ENCODE measurements at regions not wholly inside any gene's neighbourhood (a gene's known extent, or its start where the extent isn't known, plus 50 kb on each side); places are given as distances from the start of the nearest gene placed in this dataset.

GRCh38 chr3:178900029-178900646, 171.5 kb downstream of the ZMAT3 start:
- in situ Hi-C loops (cut with HindIII; ENCODE audit: low pct_unique_long_range_greater_than_20kb, low sequenced_read_pairs), result no loop called here
- H3K4me3 ChIP-seq (ENCODE audit: low read depth in 2 of 2, low read length in 2 of 2), result no peak overlapping the region
- no TSS peak for BruUV-seq (replicated peaks)
- CTCF ChIA-PET, result interaction anchor here (0.7 kb wide), 1 partner anchor 98 kb away, joined by 3 read pairs; no protein-coding TSS in a partner anchor
- no peak for DNase-seq (ENCODE audit: low read depth, low spot score)
- H3K36me3 ChIP-seq (ENCODE audit: control insufficient read depth, insufficient read depth, low read length), result no peaks in the 10 kb centered on the region
- intact Hi-C loops (cut with micrococcal nuclease; ENCODE audit: unreplicated experiment), result no loop called here
- H3K27ac ChIP-seq (ENCODE audit: low read length), result no peak overlapping the region
- POLR2A ChIA-PET, result no interaction called here
- H3K27me3 ChIP-seq (ENCODE audit: control insufficient read depth, insufficient read depth, low read length), result no peaks in the 10 kb centered on the region
- no peaks in the 10 kb centered on the region for H3K9me3 ChIP-seq (ENCODE audit: control insufficient read depth, insufficient read depth, low read depth, low read length)
- no peaks in the 10 kb centered on the region for H3K4me1 ChIP-seq (ENCODE audit: control insufficient read depth, insufficient read depth, low read length)
- TF ChIP-seq TCF7L2 (IDR thresholded peaks at IDR 0.05; ENCODE audit: low read depth, low read length) (no peak), SIN3A (IDR thresholded peaks at IDR 0.05; ENCODE audit: borderline replicate concordance, insufficient read depth, low read depth, low read length) (no peak), CTCF (IDR thresholded peaks at IDR 0.05) (no peak), POLR2AphosphoS5 (IDR thresholded peaks at IDR 0.05; ENCODE audit: low read depth, low read length) (no peak)
- TF ChIP-seq, protein P1, sequence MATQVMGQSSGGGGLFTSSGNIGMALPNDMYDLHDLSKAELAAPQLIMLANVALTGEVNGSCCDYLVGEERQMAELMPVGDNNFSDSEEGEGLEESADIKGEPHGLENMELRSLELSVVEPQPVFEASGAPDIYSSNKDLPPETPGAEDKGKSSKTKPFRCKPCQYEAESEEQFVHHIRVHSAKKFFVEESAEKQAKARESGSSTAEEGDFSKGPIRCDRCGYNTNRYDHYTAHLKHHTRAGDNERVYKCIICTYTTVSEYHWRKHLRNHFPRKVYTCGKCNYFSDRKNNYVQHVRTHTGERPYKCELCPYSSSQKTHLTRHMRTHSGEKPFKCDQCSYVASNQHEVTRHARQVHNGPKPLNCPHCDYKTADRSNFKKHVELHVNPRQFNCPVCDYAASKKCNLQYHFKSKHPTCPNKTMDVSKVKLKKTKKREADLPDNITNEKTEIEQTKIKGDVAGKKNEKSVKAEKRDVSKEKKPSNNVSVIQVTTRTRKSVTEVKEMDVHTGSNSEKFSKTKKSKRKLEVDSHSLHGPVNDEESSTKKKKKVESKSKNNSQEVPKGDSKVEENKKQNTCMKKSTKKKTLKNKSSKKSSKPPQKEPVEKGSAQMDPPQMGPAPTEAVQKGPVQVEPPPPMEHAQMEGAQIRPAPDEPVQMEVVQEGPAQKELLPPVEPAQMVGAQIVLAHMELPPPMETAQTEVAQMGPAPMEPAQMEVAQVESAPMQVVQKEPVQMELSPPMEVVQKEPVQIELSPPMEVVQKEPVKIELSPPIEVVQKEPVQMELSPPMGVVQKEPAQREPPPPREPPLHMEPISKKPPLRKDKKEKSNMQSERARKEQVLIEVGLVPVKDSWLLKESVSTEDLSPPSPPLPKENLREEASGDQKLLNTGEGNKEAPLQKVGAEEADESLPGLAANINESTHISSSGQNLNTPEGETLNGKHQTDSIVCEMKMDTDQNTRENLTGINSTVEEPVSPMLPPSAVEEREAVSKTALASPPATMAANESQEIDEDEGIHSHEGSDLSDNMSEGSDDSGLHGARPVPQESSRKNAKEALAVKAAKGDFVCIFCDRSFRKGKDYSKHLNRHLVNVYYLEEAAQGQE (IDR thresholded peaks at IDR 0.05; ENCODE audit: insufficient read depth in 1 of 2, low read depth in 2 of 2, low read length in 1 of 2), result no peak
- no peak for ATAC-seq

- CTCF ChIA-PET, result no interaction called here
- TF ChIP-seq POLR2AphosphoS5 (IDR thresholded peaks at IDR 0.05; ENCODE audit: low read depth, low read length) (no peak), SIN3A (IDR thresholded peaks at IDR 0.05; ENCODE audit: borderline replicate concordance, insufficient read depth, low read depth, low read length) (no peak), TCF7L2 (IDR thresholded peaks at IDR 0.05; ENCODE audit: low read depth, low read length) (no peak), CTCF (IDR thresholded peaks at IDR 0.05) (no peak)
- TF ChIP-seq, protein P1 (IDR thresholded peaks at IDR 0.05; ENCODE audit: insufficient read depth in 1 of 2, low read depth in 2 of 2, low read length in 1 of 2), result no peak
- POLR2A ChIA-PET, result no interaction called here
- Histone ChIP-seq H3K27me3 (ENCODE audit: control insufficient read depth, insufficient read depth, low read length) (no peaks in the 10 kb centered on the region), H3K27ac (ENCODE audit: low read length) (no peak overlapping the region), H3K9me3 (ENCODE audit: control insufficient read depth, insufficient read depth, low read depth, low read length) (no peaks in the 10 kb centered on the region), H3K4me1 (ENCODE audit: control insufficient read depth, insufficient read depth, low read length) (no peaks in the 10 kb centered on the region), H3K4me3 (ENCODE audit: low read depth in 2 of 2, low read length in 2 of 2) (no peak overlapping the region), H3K36me3 (ENCODE audit: control insufficient read depth, insufficient read depth, low read length) (no peaks in the 10 kb centered on the region)
- in situ Hi-C loops (cut with HindIII; ENCODE audit: low pct_unique_long_range_greater_than_20kb, low sequenced_read_pairs), result no loop called here
- DNase-seq (ENCODE audit: low read depth, low spot score), result no peak
- no TSS peak for BruUV-seq (replicated peaks)
- intact Hi-C loops (cut with micrococcal nuclease; ENCODE audit: unreplicated experiment), result no loop called here
- no peak for ATAC-seq
These were observed 176.3 kb downstream of the ZMAT3 start for GRCh38 chr3:178895178-178895789.
